Heart right ventricle (tissue), 16 donors: ENCODE measurements at regions not wholly inside any gene's neighbourhood (a gene's known extent, or its start where the extent isn't known, plus 50 kb on each side); places are given as distances from the start of the nearest gene placed in this dataset.

ENCODE experiments used
- ATAC-seq, 8 donors: fragments of 200-7000 bp; cut with Tn5 transposase; one replicate each; pipeline ENCODE4 v1.9.1; 2020; ENCODE audit warnings: mild to moderate bottlenecking in 8 of 8, moderate library complexity in 8 of 8, moderate number of reproducible peaks in 1 of 8
- DNase-seq, 2 donors: peaks; one replicate each; pipeline ENCODE4 v3.0.0-alpha.2; 2020
- H3K27ac ChIP-seq, 10 donors: fragments of 200-600 bp; sonication (generic) in 2 of 10; one replicate each; pipeline versions ENCODE4 v1.5.0 to v1.8.0; 2020 to 2022; ENCODE audit warnings: mild to moderate bottlenecking in 3 of 10
- H3K27me3 ChIP-seq, 7 donors: fragments of 200-600 bp; one replicate each; pipeline ENCODE4 v1.8.0; 2021 to 2022; ENCODE audit warnings: mild to moderate bottlenecking in 2 of 7
- H3K36me3 ChIP-seq, 9 donors: fragments of 200-600 bp; sonication (generic) in 1 of 9; one replicate each; pipeline versions ENCODE4 v1.5.0 to v1.8.0; 2020 to 2022; ENCODE audit warnings: mild to moderate bottlenecking in 2 of 9
- H3K4me1 ChIP-seq, 9 donors: fragments of 200-600 bp; sonication (generic) in 1 of 9; one replicate each; pipeline versions ENCODE4 v1.5.0 to v1.8.0; 2020 to 2022; ENCODE audit warnings: mild to moderate bottlenecking in 4 of 9
- H3K4me3 ChIP-seq, 10 donors: fragments of 200-600 bp; sonication (generic) in 2 of 10; one replicate each; pipeline versions ENCODE4 v1.5.0 to v1.8.0; 2020 to 2022; ENCODE audit warnings: mild to moderate bottlenecking in 7 of 10, moderate library complexity in 2 of 10
- H3K9me3 ChIP-seq, 11 donors: fragments of 200-600 bp in 10 of 11; sonication (generic) in 2 of 11; one replicate each; pipeline versions ENCODE4 v1.5.0 to v1.8.0; 2013 to 2022; ENCODE audit warnings: mild to moderate bottlenecking in 2 of 11, control low read depth in 1 of 11, moderate library complexity in 1 of 11
- WGBS, 2 donors: extraction: QIAGEN DNeasy Blood & Tissue Kit; methylation state at CpG; one replicate each; pipeline ENCODE4 v1.1.7; 2013; ENCODE audit warnings: inconsistent platforms in 1 of 2; 5-methylcytosine and 5-hydroxymethylcytosine counted together
- intact Hi-C, 10 donors: fragments of 100-400 bp; cut with DNase I; formaldehyde crosslinking; loops; one replicate each; pipeline versions ENCODE4 v1.11.1 to v1.14.2; 2022
- TF ChIP-seq, protein P1 (sequence below), 9 donors: fragments of 200-600 bp; sonication (generic) in 2 of 9; IDR thresholded peaks; one replicate each; pipeline versions ENCODE4 v1.5.0 to v1.8.0; 2021 to 2022; ENCODE audit warnings: antibody characterized with exemption in 9 of 9, mild to moderate bottlenecking in 5 of 9, moderate library complexity in 1 of 9
- donor health status: Arrhythmogenic right ventricular cardiomyopathy.
- donor health status: ischemic (EF 13 %, LVEDD 7.1; RV severe dilation, severe dysfunction).
- donor health status: healthy with polysubstance abuse.
- donor health status: DM: no; HTN: yes; CAD: no.
- donor health status: DM: no; HTN: no; CAD: no.
- donor health status: ischemic (EF 25% LVEDD 6.9; RV normal size, moderate dysfunction).
- donor health status: ischemic (EF 25% LVEDD 5.7; RV mildly dilated, moderate dysfunction).
- donor health status: healthy.
- donor health status: DM: yes; HTN: yes; CAD: no.
- donor health status: Ischemic cardiomyopathy.
- donor health status: ischemic (EF 35%, LVEDD 5.7; RV mildly dilated, moderate dysfunction).
- donor health status: nonischemic (EF 11% LVEDD 7.7; RV severe dilation, severe dysfunction).
- donor health status: DM: yes; HTN: yes; CAD: no.
- donor health status: PGD.
- donor health status: ischemic (EF 29% LVEDD 5.4; RV normal size, mild dysfunction).
- donor health status: nonischemic (EF 23%, LVEDD 6.1; RV moderate dilation, normal function).

DNA sequence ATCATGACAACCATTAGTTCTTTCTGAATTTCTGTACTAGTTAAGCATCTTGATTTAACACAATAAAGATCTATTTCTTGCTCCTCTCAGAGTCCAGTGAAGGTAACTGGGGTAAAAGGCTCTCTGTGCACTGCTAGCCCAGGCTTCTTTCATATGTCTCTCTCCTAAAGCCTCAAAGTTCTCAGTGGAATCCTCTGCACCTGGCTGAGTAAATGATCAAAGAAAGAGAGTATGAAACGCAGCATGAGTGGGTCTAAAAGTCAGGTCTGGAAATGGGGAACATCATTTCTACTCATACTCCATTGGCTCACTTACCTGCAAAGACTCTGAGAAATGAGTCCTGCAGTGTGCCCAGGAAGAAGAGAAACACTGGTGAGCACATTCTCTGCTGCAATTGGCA, 418.5 kb downstream of the PTPRC start:
- no peak overlapping the region for H3K4me3 ChIP-seq
- no peaks in the 10 kb centered on the region for H3K27me3 ChIP-seq
- H3K9me3 ChIP-seq: no peaks in the 10 kb centered on the region
- TF ChIP-seq, protein P1, sequence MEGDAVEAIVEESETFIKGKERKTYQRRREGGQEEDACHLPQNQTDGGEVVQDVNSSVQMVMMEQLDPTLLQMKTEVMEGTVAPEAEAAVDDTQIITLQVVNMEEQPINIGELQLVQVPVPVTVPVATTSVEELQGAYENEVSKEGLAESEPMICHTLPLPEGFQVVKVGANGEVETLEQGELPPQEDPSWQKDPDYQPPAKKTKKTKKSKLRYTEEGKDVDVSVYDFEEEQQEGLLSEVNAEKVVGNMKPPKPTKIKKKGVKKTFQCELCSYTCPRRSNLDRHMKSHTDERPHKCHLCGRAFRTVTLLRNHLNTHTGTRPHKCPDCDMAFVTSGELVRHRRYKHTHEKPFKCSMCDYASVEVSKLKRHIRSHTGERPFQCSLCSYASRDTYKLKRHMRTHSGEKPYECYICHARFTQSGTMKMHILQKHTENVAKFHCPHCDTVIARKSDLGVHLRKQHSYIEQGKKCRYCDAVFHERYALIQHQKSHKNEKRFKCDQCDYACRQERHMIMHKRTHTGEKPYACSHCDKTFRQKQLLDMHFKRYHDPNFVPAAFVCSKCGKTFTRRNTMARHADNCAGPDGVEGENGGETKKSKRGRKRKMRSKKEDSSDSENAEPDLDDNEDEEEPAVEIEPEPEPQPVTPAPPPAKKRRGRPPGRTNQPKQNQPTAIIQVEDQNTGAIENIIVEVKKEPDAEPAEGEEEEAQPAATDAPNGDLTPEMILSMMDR (IDR thresholded peaks at IDR 0.05): no peak
- DNase-seq (no peak), ATAC-seq (no peak)
- H3K36me3 ChIP-seq: no peaks in the 10 kb centered on the region
- no peaks in the 10 kb centered on the region for H3K4me1 ChIP-seq
- intact Hi-C loops: no loop called here
- H3K27ac ChIP-seq: no peak overlapping the region
- 94 to 97% methylated on average over 1 of the region's 1 CpG for WGBS, 2 donors

DNA sequence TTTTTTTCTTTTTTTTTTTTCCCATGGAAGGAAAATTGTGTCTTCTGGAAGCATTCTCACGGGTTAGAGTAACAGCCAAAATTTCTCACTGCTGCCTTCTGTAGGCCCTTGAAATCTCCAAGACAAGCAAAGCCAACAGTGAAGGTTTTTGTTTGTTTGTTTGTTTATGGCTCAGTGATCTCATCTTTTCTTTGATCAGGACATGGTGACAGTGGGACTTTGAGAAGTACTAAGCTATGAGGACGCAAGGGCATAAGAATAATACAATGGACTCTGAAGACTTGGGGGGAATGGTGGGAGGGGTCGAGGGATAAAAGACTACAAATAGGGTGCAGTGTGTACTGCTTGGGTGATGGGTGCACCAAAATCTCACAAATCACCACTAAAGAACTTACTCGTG, 419.4 kb downstream of the PTPRC start:
- ATAC-seq (no peak), DNase-seq (no peak)
- no peaks in the 10 kb centered on the region for H3K4me1 ChIP-seq
- no peak overlapping the region for H3K4me3 ChIP-seq
- intact Hi-C loops: no loop called here
- H3K27ac ChIP-seq: no peak overlapping the region
- no peaks in the 10 kb centered on the region for H3K27me3 ChIP-seq
- no peaks in the 10 kb centered on the region for H3K36me3 ChIP-seq
- 83 to 95% methylated on average over 4 of the region's 4 CpGs for WGBS, 2 donors
- TF ChIP-seq, protein P1 (IDR thresholded peaks at IDR 0.05): no peak
- H3K9me3 ChIP-seq: no peaks in the 10 kb centered on the region

DNA sequence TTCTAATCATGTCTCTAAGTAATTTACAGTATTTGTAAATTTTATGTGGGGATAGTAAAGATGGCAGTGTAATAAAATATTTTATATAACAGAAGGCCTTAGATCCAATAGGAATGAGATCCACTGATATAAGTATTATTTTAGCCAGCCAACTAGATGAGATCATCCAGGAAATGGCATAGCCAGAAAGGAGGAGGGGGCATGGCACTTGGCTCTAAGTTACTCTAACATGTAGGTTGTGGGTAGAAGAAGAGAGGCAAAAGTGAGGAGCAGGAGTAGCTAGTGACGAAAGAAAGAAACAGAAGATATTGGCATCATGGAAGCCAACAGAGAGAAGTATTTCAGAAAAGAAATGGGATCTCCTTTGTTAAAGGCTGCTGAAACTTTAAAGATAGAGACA, 426.1 kb downstream of the PTPRC start:
- no peaks in the 10 kb centered on the region for H3K4me1 ChIP-seq
- no peak overlapping the region for H3K27ac ChIP-seq
- no peak overlapping the region for H3K4me3 ChIP-seq
- H3K27me3 ChIP-seq: no peaks in the 10 kb centered on the region
- ATAC-seq (no peak), DNase-seq (no peak)
- WGBS, 2 donors: 96 to 97% methylated on average over 1 of the region's 1 CpG
- TF ChIP-seq, protein P1 (IDR thresholded peaks at IDR 0.05): no peak
- no peaks in the 10 kb centered on the region for H3K36me3 ChIP-seq
- intact Hi-C loops: no loop called here
- no peaks in the 10 kb centered on the region for H3K9me3 ChIP-seq

DNA sequence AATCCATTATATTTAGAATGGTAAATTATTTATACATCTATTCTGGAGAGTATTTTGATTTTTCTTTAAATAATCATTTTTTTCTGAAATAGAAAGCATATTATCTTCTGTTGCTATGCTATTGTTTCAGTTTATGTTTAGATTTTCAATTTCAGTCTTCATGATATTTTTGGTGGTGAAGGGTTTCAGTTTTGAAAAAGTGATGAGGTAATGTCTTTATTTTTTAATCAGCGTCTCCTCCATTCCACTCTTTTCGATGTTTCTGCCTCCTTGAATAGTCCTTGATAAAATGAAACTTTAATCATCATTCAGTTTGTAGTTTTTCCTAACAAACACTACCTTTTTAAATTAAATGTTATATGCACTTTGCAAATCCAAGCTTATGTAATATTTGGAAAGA, 428.6 kb downstream of the PTPRC start:
- intact Hi-C loops: no loop called here
- 71 to 79% methylated on average over 2 of the region's 2 CpGs for WGBS, 2 donors
- H3K36me3 ChIP-seq: no peaks in the 10 kb centered on the region
- no peak overlapping the region for H3K4me3 ChIP-seq
- TF ChIP-seq, protein P1 (IDR thresholded peaks at IDR 0.05): no peak
- no peaks in the 10 kb centered on the region for H3K9me3 ChIP-seq
- no peaks in the 10 kb centered on the region for H3K27me3 ChIP-seq
- H3K4me1 ChIP-seq: no peaks in the 10 kb centered on the region
- DNase-seq: no peak
- no peak overlapping the region for H3K27ac ChIP-seq
- ATAC-seq: no peak

DNA sequence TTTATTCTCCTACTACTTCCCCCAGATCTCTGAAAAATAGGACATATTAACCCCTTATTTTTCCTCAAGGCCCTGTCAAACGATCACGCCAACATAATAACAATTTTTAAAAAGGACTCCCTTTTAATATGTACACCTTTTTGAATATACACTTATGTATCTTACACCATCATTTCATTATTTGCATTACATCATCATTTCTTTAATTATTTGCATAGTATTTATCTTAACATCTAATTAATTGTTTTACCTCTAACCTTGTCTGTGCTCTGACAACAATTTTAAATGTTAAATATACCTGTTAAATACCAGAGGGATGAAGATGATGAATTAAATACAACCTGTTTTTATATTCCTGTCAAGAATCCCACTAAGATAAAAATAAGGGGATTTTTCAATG, 432.2 kb downstream of the PTPRC start:
- no peak for ATAC-seq
- intact Hi-C loops: no loop called here
- Histone ChIP-seq H3K36me3 (no peaks in the 10 kb centered on the region), H3K4me1 (no peaks in the 10 kb centered on the region), H3K4me3 (no peak overlapping the region), H3K27ac (no peak overlapping the region), H3K9me3 (no peaks in the 10 kb centered on the region), H3K27me3 (no peaks in the 10 kb centered on the region)
- WGBS, 2 donors: 94 to 98% methylated on average over 2 of the region's 2 CpGs
- TF ChIP-seq, protein P1 (IDR thresholded peaks at IDR 0.05): no peak
- no peak for DNase-seq
